ENCODE measurements at regions not wholly inside any gene's neighbourhood (a gene's known extent, or its start where the extent isn't known, plus 50 kb on each side); places are given as distances from the start of the nearest gene placed in this dataset.

- H3K27ac Mint-ChIP-seq, result no peak overlapping the region
- H2AFZ ChIP-seq (ENCODE audit: insufficient read depth, low read depth, low read length, poor library complexity, severe bottlenecking), result no peak overlapping the region
Observed at GRCh38 chr1:208449951-208450350, 205.8 kb upstream of the PLXNA2 start.

GRCh38 chr1:208450958-208451357 is 206.8 kb upstream of the PLXNA2 start:
- DNase-seq, result no peak
- 95% methylated on average over 4 of the region's 10 CpGs for WGBS (ENCODE audit: insufficient coverage)
- no peak overlapping the region for H3K27ac ChIP-seq (ENCODE audit: low read depth in 1 of 2, low read length in 2 of 2)
- no peak for TF ChIP-seq CTCF (IDR thresholded peaks at IDR 0.05)
- Mint-ChIP-seq H3K4me3 (no peak overlapping the region), H3K27me3 (ENCODE audit: low read depth in 3 of 3) (peaks cover 3 to 4% (median 3%) of the 10 kb centered on the region in 3 donors), H3K9me3 (peaks cover 0 to 9% (median 0%) of the 10 kb centered on the region in 7 donors), H3K27ac (no peak overlapping the region), H3K36me3 (no peaks in the 10 kb centered on the region), H3K4me1 (no peaks in the 10 kb centered on the region)
- intact Hi-C loops (cut with micrococcal nuclease), result no loop called here
- H3K4me2 ChIP-seq (replicated peaks; ENCODE audit: extremely low read depth, low read length, poor library complexity, severe bottlenecking), result no peak overlapping the region
- no peaks in the 10 kb centered on the region for H3K9me3 ChIP-seq (replicated peaks in 1 of 2; ENCODE audit: control insufficient read depth in 1 of 2, insufficient read depth in 1 of 2, low read length in 2 of 2)
- no peaks in the 10 kb centered on the region for H4K20me1 ChIP-seq (ENCODE audit: insufficient read depth, low read length)
- no peak overlapping the region for H2AFZ ChIP-seq (ENCODE audit: insufficient read depth, low read depth, low read length, poor library complexity, severe bottlenecking)
- H3K9ac ChIP-seq (ENCODE audit: insufficient read depth, low read length, poor library complexity, severe bottlenecking), result no peak overlapping the region
- H3K4me1 ChIP-seq (ENCODE audit: control insufficient read depth in 1 of 2, insufficient read depth in 2 of 2, low read length in 2 of 2), result no peaks in the 10 kb centered on the region
- no peak overlapping the region for H3K4me3 ChIP-seq (replicated peaks in 1 of 3; ENCODE audit: low read depth in 2 of 3, low read length in 3 of 3)
- no peaks in the 10 kb centered on the region for H3K27me3 ChIP-seq (ENCODE audit: control insufficient read depth in 2 of 2, insufficient read depth in 2 of 2, low read length in 2 of 2)
- no peaks in the 10 kb centered on the region for H3K36me3 ChIP-seq (replicated peaks in 1 of 2; ENCODE audit: control insufficient read depth in 1 of 2, insufficient read depth in 2 of 2, low read length in 2 of 2)
- H3K79me2 ChIP-seq (ENCODE audit: insufficient read depth, low read length), result no peaks in the 10 kb centered on the region

More at GRCh38 chr1:208449951-208450350, 205.8 kb upstream of the PLXNA2 start:
- H3K79me2 ChIP-seq (ENCODE audit: insufficient read depth, low read length), result no peaks in the 10 kb centered on the region
- H3K4me1 ChIP-seq (ENCODE audit: control insufficient read depth in 1 of 2, insufficient read depth in 2 of 2, low read length in 2 of 2), result no peaks in the 10 kb centered on the region
- Mint-ChIP-seq H3K4me3 (no peak overlapping the region), H3K4me1 (no peaks in the 10 kb centered on the region), H3K36me3 (no peaks in the 10 kb centered on the region), H3K27me3 (ENCODE audit: low read depth in 3 of 3) (peaks cover 3 to 5% (median 3%) of the 10 kb centered on the region in 3 donors), H3K9me3 (peaks cover 0 to 11% (median under 1%) of the 10 kb centered on the region in 7 donors)
- no peak overlapping the region for H3K9ac ChIP-seq (ENCODE audit: insufficient read depth, low read length, poor library complexity, severe bottlenecking)
- no peak for DNase-seq
- intact Hi-C loops (cut with micrococcal nuclease), result no loop called here
- H3K9me3 ChIP-seq (replicated peaks in 1 of 2; ENCODE audit: control insufficient read depth in 1 of 2, insufficient read depth in 1 of 2, low read length in 2 of 2), result no peaks in the 10 kb centered on the region
- H3K4me3 ChIP-seq (replicated peaks in 1 of 3; ENCODE audit: low read depth in 2 of 3, low read length in 3 of 3), result no peak overlapping the region
- no peaks in the 10 kb centered on the region for H4K20me1 ChIP-seq (ENCODE audit: insufficient read depth, low read length)
- H3K27me3 ChIP-seq (ENCODE audit: control insufficient read depth in 2 of 2, insufficient read depth in 2 of 2, low read length in 2 of 2), result no peaks in the 10 kb centered on the region
- H3K36me3 ChIP-seq (replicated peaks in 1 of 2; ENCODE audit: control insufficient read depth in 1 of 2, insufficient read depth in 2 of 2, low read length in 2 of 2), result no peaks in the 10 kb centered on the region
- H3K4me2 ChIP-seq (replicated peaks; ENCODE audit: extremely low read depth, low read length, poor library complexity, severe bottlenecking), result no peak overlapping the region
- no peak overlapping the region for H3K27ac ChIP-seq (ENCODE audit: low read depth in 1 of 2, low read length in 2 of 2)
- no peak for TF ChIP-seq CTCF (IDR thresholded peaks at IDR 0.05)
- 88% methylated on average over 6 of the region's 7 CpGs for WGBS (ENCODE audit: insufficient coverage)
